ENCODE measurements at regions not wholly inside any gene's neighbourhood (a gene's known extent, or its start where the extent isn't known, plus 50 kb on each side); places are given as distances from the start of the nearest gene placed in this dataset.
A peak's percentile ranks its signal among the peaks of the same experiment; 100 is the strongest.

DNA sequence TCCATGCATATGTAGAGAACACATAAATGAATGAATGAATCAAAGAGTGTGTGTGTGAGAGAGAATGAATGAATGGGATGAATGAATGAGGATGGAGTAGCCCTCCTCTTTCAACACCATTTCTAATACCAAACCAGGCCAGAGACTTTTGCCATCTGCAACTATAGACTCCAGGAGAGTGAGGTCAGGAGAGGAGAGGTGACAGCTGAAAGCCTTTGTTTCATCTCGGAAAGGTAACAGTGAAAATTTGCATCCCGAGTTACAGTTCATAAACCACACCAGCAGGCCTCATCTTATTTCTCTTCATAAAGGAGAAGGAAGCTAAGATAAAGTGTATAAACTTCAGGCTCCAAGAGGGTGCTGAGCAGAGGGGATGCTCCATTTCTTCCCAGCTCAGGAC is 255.3 kb upstream of the KLF4 start:
- no peak overlapping the region for H3K27ac ChIP-seq (ENCODE audit: low read depth in 1 of 2, low read length in 1 of 2)
- no peak for DNase-seq (ENCODE audit: low read depth in 6 of 9, low spot score in 9 of 9)
- H3K4me1 ChIP-seq (ENCODE audit: control insufficient read depth in 2 of 2, insufficient read depth in 2 of 2, low read length in 2 of 2), result no peaks in the 10 kb centered on the region
- no peaks in the 10 kb centered on the region for H3K9me3 ChIP-seq (ENCODE audit: control insufficient read depth in 2 of 2, insufficient read depth in 1 of 2, low read length in 1 of 2)
- no peak overlapping the region for H3K4me3 ChIP-seq (ENCODE audit: low read length in 2 of 2)
- H3K27me3 ChIP-seq (ENCODE audit: control insufficient read depth in 2 of 2, insufficient read depth in 1 of 2, low read length in 1 of 2), result no peaks in the 10 kb centered on the region
- WGBS, result 90% methylated on average over 2 of the region's 2 CpGs
- H3K36me3 ChIP-seq (ENCODE audit: control insufficient read depth in 2 of 2, insufficient read depth in 2 of 2, low read length in 1 of 2), result no peaks in the 10 kb centered on the region

DNA sequence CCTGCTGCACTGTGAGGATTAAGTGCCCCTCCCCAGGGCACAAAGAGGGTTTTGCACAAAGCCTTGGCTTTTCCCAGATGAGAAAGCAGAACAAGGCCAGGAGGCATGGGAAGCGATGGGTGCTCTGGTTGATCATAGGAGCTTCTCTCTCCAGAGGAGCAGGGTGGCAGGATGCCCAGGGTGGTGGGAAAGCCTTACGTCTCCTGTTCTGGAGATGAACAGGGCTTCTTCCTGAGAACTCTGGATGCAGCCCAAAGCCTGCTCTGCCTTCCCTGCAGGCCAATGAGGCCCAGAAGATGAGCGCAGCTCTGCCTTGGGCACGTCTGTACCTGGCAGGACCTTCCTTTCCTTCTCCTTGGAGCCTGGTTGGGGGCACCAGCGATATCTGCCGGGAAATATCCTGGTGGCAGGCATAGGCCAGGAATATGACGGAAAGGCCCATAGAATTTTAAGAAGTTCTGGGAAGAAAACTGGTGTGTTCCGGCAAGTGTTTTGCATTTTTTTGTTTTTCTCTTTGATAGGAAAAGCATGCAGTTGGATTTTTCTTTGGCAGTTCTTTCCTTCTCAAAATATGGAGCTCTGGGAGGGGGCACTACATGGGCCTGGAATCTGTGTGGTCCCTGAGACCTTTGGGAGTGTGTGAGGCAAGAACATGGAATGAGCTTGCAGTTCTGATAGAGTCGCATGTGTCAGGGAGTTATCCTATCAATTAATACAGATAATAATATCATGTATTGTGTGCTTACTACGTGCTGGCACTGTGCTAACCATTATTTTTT is 253.2 kb upstream of the KLF4 start:
- Histone ChIP-seq H3K9me3 (ENCODE audit: control insufficient read depth in 2 of 2, insufficient read depth in 1 of 2, low read length in 1 of 2) (no peaks in the 10 kb centered on the region), H3K4me3 (ENCODE audit: low read length in 2 of 2) (no peak overlapping the region), H3K27me3 (ENCODE audit: control insufficient read depth in 2 of 2, insufficient read depth in 1 of 2, low read length in 1 of 2) (no peaks in the 10 kb centered on the region), H3K4me1 (ENCODE audit: control insufficient read depth in 2 of 2, insufficient read depth in 2 of 2, low read length in 2 of 2) (no peaks in the 10 kb centered on the region), H3K27ac (ENCODE audit: low read depth in 1 of 2, low read length in 1 of 2) (no peak overlapping the region), H3K36me3 (ENCODE audit: control insufficient read depth in 2 of 2, insufficient read depth in 2 of 2, low read length in 1 of 2) (no peaks in the 10 kb centered on the region)
- DNase-seq (ENCODE audit: low read depth in 6 of 9, low spot score in 9 of 9), result no peak
- 92% methylated on average over 10 of the region's 10 CpGs for WGBS

DNA sequence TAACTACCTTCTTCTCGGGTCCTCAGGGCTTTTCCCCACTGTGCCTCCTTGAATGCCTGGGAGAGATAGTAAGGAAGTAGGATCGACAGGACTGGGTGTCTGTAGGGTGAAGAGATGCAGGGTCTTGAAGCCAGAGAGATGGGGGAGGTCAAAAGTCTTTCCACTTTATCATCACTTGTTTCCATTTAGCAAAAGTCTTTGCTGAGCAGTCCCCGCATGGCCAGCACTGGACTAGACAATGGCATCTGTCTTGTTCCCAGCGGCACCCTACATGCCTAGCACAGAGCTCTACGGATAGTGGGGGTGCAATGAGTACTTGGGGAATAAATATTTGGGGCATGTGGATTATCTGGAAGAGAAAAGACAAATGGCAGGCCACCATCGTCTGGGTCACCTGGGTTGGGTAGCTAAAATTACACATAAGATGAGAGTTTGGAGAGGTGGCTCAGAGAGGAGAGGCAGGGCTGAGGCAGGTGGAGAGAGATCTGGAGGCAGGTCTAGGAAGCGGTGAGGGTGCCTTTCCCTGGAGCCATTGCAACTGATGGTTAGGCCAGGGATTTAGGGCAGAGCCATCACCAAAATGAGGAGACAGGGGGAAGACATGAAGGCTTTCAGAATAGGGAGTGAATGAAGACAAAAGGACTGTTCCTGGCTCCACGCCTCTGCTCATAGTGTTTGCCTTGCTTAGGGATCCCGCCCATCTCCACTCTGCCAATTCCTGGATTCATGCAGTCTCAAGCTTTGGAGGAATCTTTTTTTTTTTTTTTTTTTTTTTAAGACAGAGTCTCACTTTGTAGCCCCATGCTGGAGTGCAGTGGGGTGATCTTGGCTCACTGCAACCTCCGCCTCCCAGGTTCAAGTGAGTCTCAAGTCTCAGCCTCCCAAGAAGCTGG is 250.8 kb upstream of the KLF4 start:
- WGBS, result 95% methylated on average over 10 of the region's 10 CpGs
- Histone ChIP-seq H3K27me3 (ENCODE audit: control insufficient read depth in 2 of 2, insufficient read depth in 1 of 2, low read length in 1 of 2) (no peaks in the 10 kb centered on the region), H3K4me1 (ENCODE audit: control insufficient read depth in 2 of 2, insufficient read depth in 2 of 2, low read length in 2 of 2) (no peaks in the 10 kb centered on the region), H3K4me3 (ENCODE audit: low read length in 2 of 2) (no peak overlapping the region), H3K9me3 (ENCODE audit: control insufficient read depth in 2 of 2, insufficient read depth in 1 of 2, low read length in 1 of 2) (no peaks in the 10 kb centered on the region), H3K36me3 (ENCODE audit: control insufficient read depth in 2 of 2, insufficient read depth in 2 of 2, low read length in 1 of 2) (no peaks in the 10 kb centered on the region), H3K27ac (ENCODE audit: low read depth in 1 of 2, low read length in 1 of 2) (no peak overlapping the region)
- no peak for DNase-seq (ENCODE audit: low read depth in 6 of 9, low spot score in 9 of 9)

DNA sequence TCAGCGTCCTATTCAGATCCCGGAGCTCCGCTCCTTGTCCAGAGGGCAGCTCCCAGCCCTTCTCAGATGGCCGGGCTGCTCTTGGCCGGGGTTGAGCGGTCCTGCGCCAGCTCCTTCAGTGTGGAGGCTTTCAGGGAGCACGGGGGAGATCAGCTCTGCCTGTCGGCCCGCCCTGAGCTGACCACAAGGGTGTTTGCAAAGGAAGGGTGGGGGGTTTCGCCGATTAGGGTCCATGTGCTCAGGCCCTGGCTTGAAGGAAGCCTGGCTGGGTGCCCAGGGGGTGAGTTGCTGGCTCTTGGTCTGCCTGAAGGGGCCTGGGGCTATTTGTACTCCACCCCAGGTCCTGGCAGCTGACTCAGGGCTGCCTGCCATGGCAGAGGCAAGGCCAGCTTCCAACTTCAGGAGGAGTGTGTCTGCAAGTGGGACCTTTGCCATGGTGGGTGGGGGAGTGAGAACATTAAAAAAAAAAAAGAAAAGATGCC is 250.1 kb upstream of the KLF4 start:
- Histone ChIP-seq H3K4me1 (ENCODE audit: control insufficient read depth in 2 of 2, insufficient read depth in 2 of 2, low read length in 2 of 2) (no peaks in the 10 kb centered on the region), H3K4me3 (ENCODE audit: low read length in 2 of 2) (no peak overlapping the region), H3K36me3 (ENCODE audit: control insufficient read depth in 2 of 2, insufficient read depth in 2 of 2, low read length in 1 of 2) (no peaks in the 10 kb centered on the region), H3K27me3 (ENCODE audit: control insufficient read depth in 2 of 2, insufficient read depth in 1 of 2, low read length in 1 of 2) (no peaks in the 10 kb centered on the region), H3K27ac (ENCODE audit: low read depth in 1 of 2, low read length in 1 of 2) (no peak overlapping the region), H3K9me3 (ENCODE audit: control insufficient read depth in 2 of 2, insufficient read depth in 1 of 2, low read length in 1 of 2) (no peaks in the 10 kb centered on the region)
- DNase-seq (ENCODE audit: low read depth in 6 of 9, low spot score in 9 of 9), result no peak
- 92% methylated on average over 12 of the region's 12 CpGs for WGBS

GRCh38 chr9:107738789-107739188 is 249.2 kb upstream of the KLF4 start:
- no peak overlapping the region for H3K4me3 ChIP-seq (ENCODE audit: low read length in 2 of 2)
- WGBS, result 96% methylated on average over 2 of the region's 2 CpGs
- H3K9me3 ChIP-seq (ENCODE audit: control insufficient read depth in 2 of 2, insufficient read depth in 1 of 2, low read length in 1 of 2), result no peaks in the 10 kb centered on the region
- H3K27ac ChIP-seq (ENCODE audit: low read depth in 1 of 2, low read length in 1 of 2), result no peak overlapping the region
- H3K4me1 ChIP-seq (ENCODE audit: control insufficient read depth in 2 of 2, insufficient read depth in 2 of 2, low read length in 2 of 2), result no peaks in the 10 kb centered on the region
- no peaks in the 10 kb centered on the region for H3K27me3 ChIP-seq (ENCODE audit: control insufficient read depth in 2 of 2, insufficient read depth in 1 of 2, low read length in 1 of 2)
- no peak for DNase-seq (ENCODE audit: low read depth in 6 of 9, low spot score in 9 of 9)
- no peaks in the 10 kb centered on the region for H3K36me3 ChIP-seq (ENCODE audit: control insufficient read depth in 2 of 2, insufficient read depth in 2 of 2, low read length in 1 of 2)

- DNase-seq (ENCODE audit: low read depth in 6 of 9, low spot score in 9 of 9), result peak in 1 of 9 donors; percentile 25
- H3K27ac ChIP-seq (ENCODE audit: low read depth in 1 of 2, low read length in 1 of 2), result no peak overlapping the region
- 91% methylated on average over 17 of the region's 17 CpGs for WGBS
Observed at GRCh38 chr9:107737987-107738743, 248.6 kb upstream of the KLF4 start.

DNA sequence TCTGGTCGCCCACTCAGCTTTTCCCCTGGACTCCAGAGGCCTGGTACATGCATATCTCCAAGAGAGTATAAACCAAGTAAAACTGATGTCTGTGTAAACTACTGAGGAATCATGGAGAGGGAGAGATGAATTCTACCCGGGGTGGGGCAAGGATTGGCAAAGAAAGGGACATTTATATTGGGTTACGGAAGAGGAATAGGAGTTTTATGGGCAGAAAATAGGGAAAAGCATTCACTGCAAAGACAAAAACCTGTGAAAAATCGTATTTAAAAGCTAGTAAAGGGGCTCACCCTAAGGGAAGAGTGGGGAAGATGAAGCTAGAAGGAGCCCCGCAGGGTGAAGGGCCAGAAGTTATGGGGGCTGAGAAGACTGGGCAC is 248.0 kb upstream of the KLF4 start:
- 91% methylated on average over 5 of the region's 5 CpGs for WGBS
- H3K27ac ChIP-seq (ENCODE audit: low read depth in 1 of 2, low read length in 1 of 2), result no peak overlapping the region
- H3K36me3 ChIP-seq (ENCODE audit: control insufficient read depth in 2 of 2, insufficient read depth in 2 of 2, low read length in 1 of 2), result no peaks in the 10 kb centered on the region
- no peaks in the 10 kb centered on the region for H3K4me1 ChIP-seq (ENCODE audit: control insufficient read depth in 2 of 2, insufficient read depth in 2 of 2, low read length in 2 of 2)
- no peak overlapping the region for H3K4me3 ChIP-seq (ENCODE audit: low read length in 2 of 2)
- H3K27me3 ChIP-seq (ENCODE audit: control insufficient read depth in 2 of 2, insufficient read depth in 1 of 2, low read length in 1 of 2), result no peaks in the 10 kb centered on the region
- DNase-seq (ENCODE audit: low read depth in 6 of 9, low spot score in 9 of 9), result no peak
- no peaks in the 10 kb centered on the region for H3K9me3 ChIP-seq (ENCODE audit: control insufficient read depth in 2 of 2, insufficient read depth in 1 of 2, low read length in 1 of 2)

More at GRCh38 chr9:107737987-107738743, 248.6 kb upstream of the KLF4 start:
- Histone ChIP-seq H3K36me3 (ENCODE audit: control insufficient read depth in 2 of 2, insufficient read depth in 2 of 2, low read length in 1 of 2) (no peaks in the 10 kb centered on the region), H3K9me3 (ENCODE audit: control insufficient read depth in 2 of 2, insufficient read depth in 1 of 2, low read length in 1 of 2) (no peaks in the 10 kb centered on the region), H3K4me3 (ENCODE audit: low read length in 2 of 2) (no peak overlapping the region), H3K27me3 (ENCODE audit: control insufficient read depth in 2 of 2, insufficient read depth in 1 of 2, low read length in 1 of 2) (no peaks in the 10 kb centered on the region), H3K4me1 (ENCODE audit: control insufficient read depth in 2 of 2, insufficient read depth in 2 of 2, low read length in 2 of 2) (no peaks in the 10 kb centered on the region)

- WGBS, result 96% methylated on average over 1 of the region's 1 CpG
- DNase-seq (ENCODE audit: low read depth in 6 of 9, low spot score in 9 of 9), result no peak
- no peaks in the 10 kb centered on the region for H3K36me3 ChIP-seq (ENCODE audit: control insufficient read depth in 2 of 2, insufficient read depth in 2 of 2, low read length in 1 of 2)
- no peaks in the 10 kb centered on the region for H3K9me3 ChIP-seq (ENCODE audit: control insufficient read depth in 2 of 2, insufficient read depth in 1 of 2, low read length in 1 of 2)
- no peak overlapping the region for H3K4me3 ChIP-seq (ENCODE audit: low read length in 2 of 2)
- no peaks in the 10 kb centered on the region for H3K4me1 ChIP-seq (ENCODE audit: control insufficient read depth in 2 of 2, insufficient read depth in 2 of 2, low read length in 2 of 2)
- no peak overlapping the region for H3K27ac ChIP-seq (ENCODE audit: low read depth in 1 of 2, low read length in 1 of 2)
- H3K27me3 ChIP-seq (ENCODE audit: control insufficient read depth in 2 of 2, insufficient read depth in 1 of 2, low read length in 1 of 2), result no peaks in the 10 kb centered on the region
Observed at GRCh38 chr9:107735821-107736220, 246.3 kb upstream of the KLF4 start.
